ENCODE measurements at regions not wholly inside any gene's neighbourhood (a gene's known extent, or its start where the extent isn't known, plus 50 kb on each side); places are given as distances from the start of the nearest gene placed in this dataset.

- TF ChIP-seq, protein P1, sequence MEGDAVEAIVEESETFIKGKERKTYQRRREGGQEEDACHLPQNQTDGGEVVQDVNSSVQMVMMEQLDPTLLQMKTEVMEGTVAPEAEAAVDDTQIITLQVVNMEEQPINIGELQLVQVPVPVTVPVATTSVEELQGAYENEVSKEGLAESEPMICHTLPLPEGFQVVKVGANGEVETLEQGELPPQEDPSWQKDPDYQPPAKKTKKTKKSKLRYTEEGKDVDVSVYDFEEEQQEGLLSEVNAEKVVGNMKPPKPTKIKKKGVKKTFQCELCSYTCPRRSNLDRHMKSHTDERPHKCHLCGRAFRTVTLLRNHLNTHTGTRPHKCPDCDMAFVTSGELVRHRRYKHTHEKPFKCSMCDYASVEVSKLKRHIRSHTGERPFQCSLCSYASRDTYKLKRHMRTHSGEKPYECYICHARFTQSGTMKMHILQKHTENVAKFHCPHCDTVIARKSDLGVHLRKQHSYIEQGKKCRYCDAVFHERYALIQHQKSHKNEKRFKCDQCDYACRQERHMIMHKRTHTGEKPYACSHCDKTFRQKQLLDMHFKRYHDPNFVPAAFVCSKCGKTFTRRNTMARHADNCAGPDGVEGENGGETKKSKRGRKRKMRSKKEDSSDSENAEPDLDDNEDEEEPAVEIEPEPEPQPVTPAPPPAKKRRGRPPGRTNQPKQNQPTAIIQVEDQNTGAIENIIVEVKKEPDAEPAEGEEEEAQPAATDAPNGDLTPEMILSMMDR (IDR thresholded peaks at IDR 0.05): no peak
- no peak for TF ChIP-seq POLR2A (IDR thresholded peaks at IDR 0.05)
These were observed 220.0 kb downstream of the C3orf38 start for GRCh38 chr3:88369767-88370166.
